Brain pericyte (primary cell): ENCODE measurements at regions not wholly inside any gene's neighbourhood (a gene's known extent, or its start where the extent isn't known, plus 50 kb on each side); places are given as distances from the start of the nearest gene placed in this dataset.
"Not testable (repeated sequence)": the region's sequence is repeated elsewhere in the genome, so short reads cannot be mapped to it uniquely, and the experiment has no call there.

Experiments
- DNase-seq: peaks from one replicate; pipeline ENCODE4 v3.0.0-alpha.2; 2012; ENCODE audit warnings: low read depth, low spot score

- no peak for DNase-seq
These were observed 54.4 kb upstream of the IQCM start for GRCh38 chr4:149870008-149870407.

GRCh38 chr4:149881744-149882143 is 66.1 kb upstream of the IQCM start:
- no peak for DNase-seq

GRCh38 chr4:149882251-149882650 is 66.6 kb upstream of the IQCM start:
- DNase-seq = no peak

GRCh38 chr4:149884046-149884445 is 68.4 kb upstream of the IQCM start:
- no peak for DNase-seq

DNA sequence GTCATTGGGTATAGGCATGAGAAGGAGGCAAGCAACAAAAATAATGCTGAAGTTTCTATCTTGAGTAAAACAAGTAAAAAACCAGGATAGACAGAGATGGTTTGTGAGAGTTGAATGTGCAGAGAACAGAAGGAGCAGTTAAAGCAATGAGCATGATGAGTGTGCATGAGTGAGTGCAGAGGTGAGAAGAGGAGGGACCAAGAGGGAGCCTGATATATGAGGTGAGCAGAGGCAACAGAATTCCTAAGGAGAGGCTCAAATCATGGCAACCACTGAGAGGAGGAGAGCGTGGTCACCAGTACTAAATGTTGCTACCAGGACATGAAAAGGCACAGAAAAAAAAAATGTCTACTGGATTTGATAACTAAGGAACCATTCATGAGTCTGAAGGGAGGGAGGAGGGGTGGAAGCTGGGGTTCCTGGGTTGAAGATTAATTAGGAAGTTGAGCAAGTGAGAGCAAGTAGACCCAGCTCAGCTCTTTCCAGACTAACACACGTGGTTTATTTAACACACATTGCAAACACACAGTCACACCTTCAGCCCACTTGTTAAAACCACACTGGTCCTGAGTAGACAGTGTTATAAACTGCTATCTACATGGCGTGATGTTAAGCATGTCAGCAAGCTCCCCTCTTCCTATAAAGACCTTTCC is 69.0 kb upstream of the IQCM start:
- DNase-seq = no peak

GRCh38 chr4:149885896-149886295 is 70.3 kb upstream of the IQCM start:
- DNase-seq = no peak

GRCh38 chr4:149886786-149887490 is 71.3 kb upstream of the IQCM start:
- DNase-seq = no peak

GRCh38 chr4:149889991-149890390 is 74.3 kb upstream of the IQCM start:
- DNase-seq = no peak

DNA sequence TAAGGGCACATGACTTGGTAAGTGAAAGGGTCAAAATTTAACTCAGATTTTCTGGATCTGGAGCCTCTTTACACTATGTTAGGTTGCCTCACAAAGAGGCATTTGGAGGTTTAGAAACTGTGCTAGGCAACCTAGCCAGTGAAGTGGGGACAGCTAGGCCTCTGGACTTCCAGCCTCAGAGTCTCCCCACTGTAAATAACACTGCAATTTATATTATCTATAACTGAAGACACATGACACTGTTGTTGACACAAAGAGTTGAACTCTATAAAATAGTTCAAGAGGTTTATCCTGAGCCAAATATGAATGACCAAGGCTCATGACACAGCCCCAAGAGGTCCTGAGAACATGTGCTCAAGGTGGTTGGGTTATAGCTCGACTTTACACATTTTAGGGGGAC is 74.9 kb upstream of the IQCM start:
- DNase-seq = no peak

- no peak for DNase-seq
These were observed 75.8 kb upstream of the IQCM start for GRCh38 chr4:149891426-149891825.

GRCh38 chr4:149896432-149896831 is 80.8 kb upstream of the IQCM start:
- no peak for DNase-seq

GRCh38 chr4:149897783-149898182 is 82.1 kb upstream of the IQCM start:
- DNase-seq = no peak

DNA sequence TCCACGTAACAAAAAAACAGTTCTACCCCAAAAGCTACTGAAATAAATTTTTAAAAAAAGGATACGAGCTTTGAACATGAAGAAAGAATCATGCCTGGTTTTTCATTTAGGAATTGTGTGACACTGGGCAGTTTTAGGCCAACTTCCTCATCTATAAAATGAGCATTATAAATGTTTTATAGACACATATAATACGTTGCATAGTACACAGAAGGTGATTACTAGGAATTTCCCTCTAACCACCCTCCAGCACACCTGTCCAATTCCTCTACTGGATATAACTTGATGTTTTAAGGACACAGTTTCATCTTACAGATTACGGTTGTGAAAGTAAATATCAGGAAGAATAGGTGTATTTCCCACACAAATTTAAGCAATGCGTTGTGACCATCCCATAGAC is 85.5 kb upstream of the IQCM start:
- no peak for DNase-seq

GRCh38 chr4:149902242-149902641 is 86.6 kb upstream of the IQCM start:
- no peak for DNase-seq

DNA sequence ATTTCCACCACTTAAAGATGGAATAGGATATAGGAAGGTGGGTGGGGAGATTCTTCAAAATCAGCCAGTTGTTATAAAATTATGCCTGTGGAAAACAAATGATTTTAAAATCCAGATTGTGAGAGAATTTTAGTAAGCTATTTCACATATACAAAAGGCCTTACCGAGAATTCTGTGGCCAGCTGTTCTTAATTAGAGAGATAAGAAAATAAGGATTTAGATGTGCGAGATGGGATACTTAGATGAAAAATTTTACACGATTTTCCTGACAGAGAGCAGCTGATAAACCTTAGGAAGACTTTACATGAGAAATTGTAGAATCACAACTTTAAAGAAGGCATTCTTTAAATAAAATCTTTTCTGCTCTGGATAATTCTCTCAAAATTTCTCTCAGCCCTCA is 94.5 kb upstream of the IQCM start:
- DNase-seq = no peak

DNA sequence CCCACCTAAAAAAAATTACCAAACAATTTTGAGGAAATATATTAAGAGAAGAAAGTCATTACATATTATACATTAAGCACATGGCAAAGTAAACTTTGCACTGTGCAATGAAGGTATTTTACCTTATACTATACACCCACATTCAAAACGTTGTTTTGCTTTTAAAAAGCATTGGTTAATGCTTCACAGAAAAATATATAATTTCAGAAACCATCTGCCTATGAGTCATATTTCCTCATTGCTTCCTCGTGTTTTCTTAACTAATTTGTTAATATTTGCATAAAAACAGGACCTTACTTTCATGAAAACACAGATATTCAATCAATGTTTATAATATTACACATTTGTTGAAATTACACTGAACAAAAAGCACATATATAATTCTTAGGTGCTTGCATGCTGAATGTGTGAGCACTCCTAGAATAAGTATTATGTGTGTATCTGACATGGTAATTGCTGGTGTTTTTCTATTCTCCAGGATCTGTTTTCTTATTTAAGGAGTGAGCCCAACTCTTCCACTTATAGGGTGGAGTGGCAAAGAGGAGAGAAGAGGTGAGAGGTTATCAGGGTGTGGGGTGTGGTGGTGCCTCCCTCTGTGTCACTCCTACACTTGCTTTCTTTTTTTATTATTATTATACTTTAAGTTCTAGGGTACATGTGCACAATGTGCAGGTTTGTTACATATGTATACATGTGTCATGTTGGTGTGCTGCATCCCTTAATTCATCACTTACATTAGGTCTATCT is 95.1 kb upstream of the IQCM start:
- DNase-seq = no peak

DNA sequence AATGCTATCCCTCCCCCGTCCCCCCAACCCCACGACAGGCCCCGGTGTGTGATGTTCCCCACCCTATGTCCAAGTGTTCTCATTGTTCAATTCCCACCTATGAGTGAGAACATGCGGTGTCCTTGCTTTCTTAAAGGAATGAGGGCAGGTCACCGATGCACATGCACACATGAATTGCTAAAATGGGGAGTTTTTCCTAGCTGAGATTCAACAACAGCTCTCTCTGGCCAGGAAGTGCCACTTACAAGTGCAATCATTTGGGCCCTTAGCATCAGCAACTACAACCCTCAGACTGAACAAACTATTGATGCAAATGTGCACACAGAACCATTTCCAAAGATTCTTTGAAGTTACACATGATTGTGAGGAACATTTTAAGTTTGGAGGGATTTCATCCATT is 95.7 kb upstream of the IQCM start:
- no peak for DNase-seq

- DNase-seq = no peak
These were observed 96.4 kb upstream of the IQCM start for GRCh38 chr4:149912000-149912399.

- DNase-seq = no peak
These were observed 98.8 kb upstream of the IQCM start for GRCh38 chr4:149914119-149915115.

DNA sequence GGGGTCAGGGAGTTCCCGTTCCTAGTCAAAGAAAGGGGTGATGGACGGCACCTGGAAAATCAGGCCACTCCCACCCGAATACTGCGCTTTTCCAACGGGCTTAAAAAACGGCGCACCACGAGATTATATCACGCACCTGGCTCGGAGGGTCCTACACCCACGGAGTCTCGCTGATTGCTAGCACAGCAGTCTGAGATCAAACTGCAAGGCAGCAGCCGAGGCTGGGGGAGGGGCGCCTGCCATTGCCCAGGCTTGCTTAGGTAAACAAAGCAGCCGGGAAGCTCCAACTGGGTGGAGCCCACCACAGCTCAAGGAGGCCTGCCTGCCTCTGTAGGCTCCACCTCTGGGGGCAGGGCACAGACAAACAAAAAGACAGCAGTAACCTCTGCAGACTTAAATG is 100.1 kb upstream of the IQCM start:
- DNase-seq = not testable (repeated sequence)

DNA sequence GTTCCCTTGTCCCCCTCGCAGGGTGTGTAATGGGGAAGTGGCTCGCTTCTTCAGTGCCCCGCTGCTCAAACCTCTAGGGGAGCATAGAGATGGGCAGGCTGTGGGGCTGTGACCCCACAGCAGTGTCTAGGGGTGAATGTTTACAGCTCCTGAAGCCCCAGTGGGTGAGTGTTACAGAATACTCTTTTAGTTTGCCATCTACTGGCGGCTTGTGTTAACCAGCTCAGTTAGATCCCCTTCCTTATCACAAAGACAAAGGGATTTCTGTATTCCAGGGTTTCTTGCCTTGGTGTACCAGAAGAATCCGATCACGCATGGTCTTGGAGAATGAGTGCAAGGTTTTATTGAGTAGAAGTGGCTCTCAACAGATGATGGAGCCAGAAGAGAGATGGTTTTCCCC is 108.1 kb upstream of the IQCM start:
- DNase-seq = no peak

- DNase-seq = no peak
These were observed 111.9 kb upstream of the IQCM start for GRCh38 chr4:149927514-149927913.
